HEK293 (cell line): ENCODE measurements at regions not wholly inside any gene's neighbourhood (a gene's known extent, or its start where the extent isn't known, plus 50 kb on each side); places are given as distances from the start of the nearest gene placed in this dataset.

Experiments used
- CTCF ChIA-PET: fragments of 350-600 bp; formaldehyde crosslinking; extraction: SDS; loops from one replicate; lab custom pipeline; 2021; ENCODE audit warnings: antibody characterized with exemption; lab: Yijun Ruan, JAX
- POLR2A ChIA-PET: fragments of 300-600 bp; formaldehyde crosslinking; extraction: SDS; loops from one replicate; lab custom pipeline; 2020; ENCODE audit warnings: antibody characterized with exemption, inconsistent platforms; lab: Yijun Ruan, JAX
- H3K27ac ChIP-seq: fragments of 200-500 bp; sonication (Bioruptor generic); 2 replicates; pipeline ENCODE4 v1.5.1; 2014; ENCODE audit warnings: low read depth, low read length, control low read depth, inconsistent platforms; ENCODE audit errors: extremely low read depth
- H3K36me3 ChIP-seq, 2 experiments: fragments of 200-500 bp in 1 of 2; sonication (Bioruptor generic) in 1 of 2; 1 replicate in 1 of 2; 2 replicates in 1 of 2; pipeline ENCODE4 v1.5.1; 2014 to 2017; ENCODE audit warnings: inconsistent platforms in 2 of 2, low read length in 2 of 2; ENCODE audit not compliant: control insufficient read depth in 2 of 2, insufficient read depth in 1 of 2
- H3K4me1 ChIP-seq: fragments of 200-500 bp; sonication (Bioruptor generic); 2 replicates; pipeline ENCODE4 v1.5.1; 2014; ENCODE audit warnings: mild to moderate bottlenecking, low read length, inconsistent platforms; ENCODE audit not compliant: control insufficient read depth, insufficient read depth
- H3K4me3 ChIP-seq: 2 replicates; pipeline ENCODE4 v1.5.1; 2011; ENCODE audit warnings: low read depth, mild to moderate bottlenecking, control low read depth, low read length, moderate library complexity
- H3K9me3 ChIP-seq: fragments of 200-500 bp; sonication (Bioruptor generic); 2 replicates; pipeline ENCODE4 v1.5.1; 2014; ENCODE audit warnings: low read depth, low read length, inconsistent platforms; ENCODE audit not compliant: control insufficient read depth, insufficient read depth
- EGR2 ChIP-seq: fragments of 450-650 bp; formaldehyde crosslinking; IDR thresholded peaks from 2 replicates; pipeline ENCODE4 v1.5.1; 2016; ENCODE audit warnings: low read depth, missing biosample characterization, missing genetic modification characterization
- GFI1B ChIP-seq: fragments of 450-650 bp; formaldehyde crosslinking; IDR thresholded peaks from 2 replicates; pipeline ENCODE4 v1.5.1; 2016; ENCODE audit warnings: missing biosample characterization, missing genetic modification characterization
- KLF1 ChIP-seq: fragments of 450-650 bp; formaldehyde crosslinking; IDR thresholded peaks from 2 replicates; pipeline ENCODE4 v1.5.1; 2016; ENCODE audit warnings: missing biosample characterization, missing genetic modification characterization
- SCRT1 ChIP-seq: fragments of 450-650 bp; formaldehyde crosslinking; IDR thresholded peaks from 2 replicates; pipeline ENCODE4 v1.5.1; 2016; ENCODE audit warnings: missing biosample characterization, missing genetic modification characterization, borderline replicate concordance
- TCF7L2 ChIP-seq: IDR thresholded peaks from 2 replicates; pipeline ENCODE4 v1.6.1; 2011; ENCODE audit warnings: low read depth, mild to moderate bottlenecking, inconsistent platforms, low read length, moderate library complexity, borderline replicate concordance
- ZBTB49 ChIP-seq: fragments of 450-650 bp; formaldehyde crosslinking; IDR thresholded peaks from 2 replicates; pipeline ENCODE4 v1.5.1; 2016; ENCODE audit warnings: missing biosample characterization, missing genetic modification characterization, low read depth
- ZFP3 ChIP-seq: fragments of 450-650 bp; formaldehyde crosslinking; IDR thresholded peaks from 2 replicates; pipeline ENCODE4 v1.5.1; 2016; ENCODE audit warnings: low read depth, missing biosample characterization, missing genetic modification characterization
- ZNF174 ChIP-seq: fragments of 450-650 bp; formaldehyde crosslinking; IDR thresholded peaks from 2 replicates; pipeline ENCODE4 v1.5.0; 2017; ENCODE audit warnings: missing biosample characterization, mild to moderate bottlenecking, missing genetic modification characterization
- ZNF311 ChIP-seq: fragments of 450-650 bp; formaldehyde crosslinking; IDR thresholded peaks from 2 replicates; pipeline ENCODE4 v1.5.1; 2017; ENCODE audit warnings: missing biosample characterization, missing genetic modification characterization, borderline replicate concordance
- ZNF404 ChIP-seq: fragments of 450-650 bp; formaldehyde crosslinking; IDR thresholded peaks from 2 replicates; pipeline ENCODE4 v1.5.1; 2017; ENCODE audit warnings: missing biosample characterization, missing genetic modification characterization
- ZNF514 ChIP-seq: fragments of 450-650 bp; formaldehyde crosslinking; IDR thresholded peaks from 2 replicates; pipeline ENCODE4 v1.5.1; 2016; ENCODE audit warnings: missing biosample characterization, missing genetic modification characterization
- ZNF544 ChIP-seq: fragments of 450-650 bp; formaldehyde crosslinking; IDR thresholded peaks from 2 replicates; pipeline ENCODE4 v1.5.0; 2017; ENCODE audit warnings: missing biosample characterization, missing genetic modification characterization
- ZNF558 ChIP-seq: fragments of 450-650 bp; formaldehyde crosslinking; IDR thresholded peaks from 2 replicates; pipeline ENCODE4 v1.5.1; 2016; ENCODE audit warnings: missing biosample characterization, missing genetic modification characterization
- ZNF701 ChIP-seq: fragments of 450-650 bp; formaldehyde crosslinking; IDR thresholded peaks from 2 replicates; pipeline ENCODE4 v1.5.1; 2016; ENCODE audit warnings: missing biosample characterization, missing genetic modification characterization
- ZNF707 ChIP-seq: fragments of 450-650 bp; formaldehyde crosslinking; IDR thresholded peaks from 2 replicates; pipeline ENCODE4 v1.5.1; 2016; ENCODE audit warnings: missing biosample characterization, missing genetic modification characterization
- ZNF76 ChIP-seq: fragments of 450-650 bp; formaldehyde crosslinking; IDR thresholded peaks from 2 replicates; pipeline ENCODE4; 2016; ENCODE audit warnings: low read depth, missing biosample characterization, missing genetic modification characterization, borderline replicate concordance
- ZSCAN16 ChIP-seq: fragments of 450-650 bp; formaldehyde crosslinking; IDR thresholded peaks from 2 replicates; pipeline ENCODE4 v1.5.1; 2016; ENCODE audit warnings: missing biosample characterization, missing genetic modification characterization

DNA sequence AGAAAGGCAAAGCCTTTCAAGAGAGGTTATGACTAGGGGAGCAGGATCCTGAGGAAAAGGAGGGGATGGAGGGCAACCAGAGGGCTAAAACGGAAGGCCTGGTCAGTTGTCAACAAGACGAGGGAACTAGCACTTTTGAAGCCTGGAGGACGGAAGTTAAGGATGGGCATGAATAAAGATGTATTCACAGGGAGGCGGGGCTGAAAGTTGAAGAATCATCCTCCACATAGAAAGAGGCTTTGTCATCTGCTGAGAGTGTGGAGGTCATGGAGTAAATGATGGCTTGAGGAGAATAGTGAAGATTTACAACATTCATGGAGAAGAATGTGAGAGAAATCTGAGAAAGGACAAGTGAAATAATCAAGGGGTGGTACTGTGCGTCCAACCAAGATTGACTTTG is 137.5 kb downstream of the MAGEB17 start:
- ChIA-PET POLR2A (interaction anchor here (0.7 kb wide), 1 partner anchor 396 kb away, joined by 5 read pairs; no protein-coding TSS in a partner anchor), CTCF (interaction anchor here (0.7 to 1.1 kb wide), 3 partner anchors 25 to 456 kb away, joined by 4 to 7 read pairs (median 4); no protein-coding TSS in a partner anchor)
- TF ChIP-seq SCRT1 (tag by site-specific recombination), result no peak
- TF ChIP-seq ZNF558 (tag by site-specific recombination), result no peak
- TF ChIP-seq, all 188 proteins: peak for 0

DNA sequence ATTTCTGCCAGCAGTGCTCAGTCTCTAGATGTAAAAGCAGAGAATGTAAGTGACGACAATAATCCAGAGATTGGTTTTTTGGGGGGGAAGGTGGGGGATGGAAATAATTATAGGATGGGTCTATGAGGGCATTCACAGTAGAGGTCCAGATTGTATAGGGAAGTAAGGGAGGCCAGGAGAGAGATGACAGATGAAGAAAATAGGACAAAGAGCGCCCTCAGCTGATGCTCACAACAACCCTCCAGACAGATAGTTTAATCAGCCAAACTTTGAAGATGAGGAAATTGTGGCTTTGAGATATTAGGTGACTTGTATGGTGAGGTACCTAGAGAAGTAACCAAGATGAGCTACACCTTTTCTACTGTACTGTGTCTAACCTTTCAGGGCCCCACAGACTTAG is 137.9 kb downstream of the MAGEB17 start:
- no peaks in the 10 kb centered on the region for H3K4me1 ChIP-seq
- ChIA-PET CTCF (interaction anchor here (0.7 to 1.1 kb wide), 3 partner anchors 25 to 456 kb away, joined by 4 to 7 read pairs (median 4); no protein-coding TSS in a partner anchor), POLR2A (interaction anchor here (0.7 kb wide), 1 partner anchor 396 kb away, joined by 5 read pairs; no protein-coding TSS in a partner anchor)
- no peak overlapping the region for H3K27ac ChIP-seq
- no peaks in the 10 kb centered on the region for H3K9me3 ChIP-seq
- no peak for TF ChIP-seq ZNF311 (tag by site-specific recombination)
- no peak for TF ChIP-seq ZSCAN16
- no peak for TF ChIP-seq ZNF701 (tag by site-specific recombination)
- no peak for TF ChIP-seq ZFP3 (tag by site-specific recombination)
- no peaks in the 10 kb centered on the region for H3K36me3 ChIP-seq
- no peak overlapping the region for H3K4me3 ChIP-seq

More for the DNA sequence above, 137.5 kb downstream of the MAGEB17 start:
- no peak overlapping the region for H3K27ac ChIP-seq
- H3K36me3 ChIP-seq, result no peaks in the 10 kb centered on the region
- H3K9me3 ChIP-seq, result no peaks in the 10 kb centered on the region
- no peak overlapping the region for H3K4me3 ChIP-seq
- no peaks in the 10 kb centered on the region for H3K4me1 ChIP-seq

- H3K4me3 ChIP-seq, result no peak overlapping the region
- POLR2A ChIA-PET, result no interaction called here
- no peaks in the 10 kb centered on the region for H3K4me1 ChIP-seq
- H3K27ac ChIP-seq, result no peak overlapping the region
- CTCF ChIA-PET, result no interaction called here
- H3K36me3 ChIP-seq, result no peaks in the 10 kb centered on the region
- TF ChIP-seq EGR2 (tag by site-specific recombination) (no peak), ZNF174 (no peak), ZNF404 (tag by site-specific recombination) (no peak), ZNF514 (tag by site-specific recombination) (no peak), ZNF76 (tag by site-specific recombination) (no peak), ZNF707 (tag by site-specific recombination) (no peak)
- no peaks in the 10 kb centered on the region for H3K9me3 ChIP-seq
Observed at GRCh38 chrX:16307950-16308349, 140.7 kb downstream of the MAGEB17 start.

GRCh38 chrX:16308773-16309172 is 141.5 kb downstream of the MAGEB17 start:
- no peaks in the 10 kb centered on the region for H3K36me3 ChIP-seq
- H3K4me3 ChIP-seq, result no peak overlapping the region
- no peak for TF ChIP-seq KLF1 (tag by site-specific recombination)
- no peak for TF ChIP-seq GFI1B (tag by site-specific recombination)
- no peak for TF ChIP-seq ZBTB49 (tag by site-specific recombination)
- TF ChIP-seq TCF7L2, result no peak
- no peak for TF ChIP-seq ZNF544 (tag by site-specific recombination)
- no peaks in the 10 kb centered on the region for H3K9me3 ChIP-seq
- POLR2A ChIA-PET, result no interaction called here
- no peak overlapping the region for H3K27ac ChIP-seq
- CTCF ChIA-PET, result no interaction called here
- H3K4me1 ChIP-seq, result no peaks in the 10 kb centered on the region
